SU-DHL-6 (cell line): ENCODE measurements at regions not wholly inside any gene's neighbourhood (a gene's known extent, or its start where the extent isn't known, plus 50 kb on each side); places are given as distances from the start of the nearest gene placed in this dataset.

Experiments used
- CTCF ChIP-seq: fragments of 200-600 bp; sonication (generic); IDR thresholded peaks from one replicate; pipeline ENCODE4 v1.5.1; 2017; ENCODE audit warnings: antibody characterized with exemption, mild to moderate bottlenecking, low read length, moderate library complexity; ENCODE audit not compliant: insufficient read depth, poor library complexity, severe bottlenecking
- EZH2phosphoT487 ChIP-seq: fragments of 200-600 bp; sonication (generic), shearing (Covaris generic); conservative IDR thresholded peaks from 2 replicates; pipeline ENCODE4 v1.6.1; 2018; ENCODE audit warnings: mild to moderate bottlenecking, antibody characterized with exemption, low read length, moderate library complexity, mixed read lengths

DNA sequence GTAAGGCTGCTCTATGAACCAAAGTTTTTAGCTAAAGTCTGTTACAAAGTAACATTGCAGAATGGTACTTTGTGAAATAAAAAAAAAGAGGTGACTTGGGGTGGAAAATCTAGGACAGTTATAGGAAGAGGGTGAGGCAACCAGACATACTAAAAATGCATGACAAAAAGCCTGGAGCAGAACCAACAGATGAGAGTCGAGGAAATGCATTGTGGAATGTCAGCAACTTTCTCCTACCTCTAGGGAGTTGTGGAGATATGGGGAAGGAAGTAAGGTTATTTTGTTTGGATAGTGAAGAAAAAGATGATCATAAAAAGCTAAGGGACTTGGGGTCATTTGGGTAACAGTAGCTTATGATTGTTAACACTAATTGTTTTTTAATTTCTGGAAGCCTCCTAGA lies 295.6 kb downstream of the S1PR1 start:
- TF ChIP-seq CTCF (no peak), EZH2phosphoT487 (no peak)
